HG03432 (cell line): ENCODE measurements at regions not wholly inside any gene's neighbourhood (a gene's known extent, or its start where the extent isn't known, plus 50 kb on each side); places are given as distances from the start of the nearest gene placed in this dataset.
"Not testable (repeated sequence)": the region's sequence is repeated elsewhere in the genome, so short reads cannot be mapped to it uniquely, and the experiment has no call there.

Experiments
- ATAC-seq: cut with Tn5 transposase; IDR thresholded peaks from one replicate; pipeline ENCODE4 v1.9.1; 2021; ENCODE audit warnings: mild to moderate bottlenecking, moderate library complexity; ENCODE audit not compliant: unreplicated experiment

DNA sequence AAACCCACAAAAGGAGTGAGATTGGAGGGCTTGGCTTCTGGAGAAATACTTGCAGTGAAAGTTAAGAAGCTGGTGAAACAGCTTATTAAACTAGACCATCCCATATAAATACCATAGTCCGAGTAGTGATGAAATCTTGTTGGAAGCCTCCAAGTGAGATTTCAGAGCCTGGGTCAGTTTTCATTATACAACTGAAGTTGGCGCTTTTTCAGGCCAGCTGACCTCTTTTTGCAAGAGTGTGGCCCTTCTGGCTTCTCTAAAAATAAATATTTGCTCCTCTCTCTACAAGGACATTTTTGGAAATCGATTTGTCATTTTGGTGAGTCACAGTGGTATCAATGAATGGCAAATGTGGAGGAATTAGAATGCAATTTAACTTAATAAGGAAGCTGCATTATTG is 51.2 kb upstream of the THRB start:
- ATAC-seq: no peak

DNA sequence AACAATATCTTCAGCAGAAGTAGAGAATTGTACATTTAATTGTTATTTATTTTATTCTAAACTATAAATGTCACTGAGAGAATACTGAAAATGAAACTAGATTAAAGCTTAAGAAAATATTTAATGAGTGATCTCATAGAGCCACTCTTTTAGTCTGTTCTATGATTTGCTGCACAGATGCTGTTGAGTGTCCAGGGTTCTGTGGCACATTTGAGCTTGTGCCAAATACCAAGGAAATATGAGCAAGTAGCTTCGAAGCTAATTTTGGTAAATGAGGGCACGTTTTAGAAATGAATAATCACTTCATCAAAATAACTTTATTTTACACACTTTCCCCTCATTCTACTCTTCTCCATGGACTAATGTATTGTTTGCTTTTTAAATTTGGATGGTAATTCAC is 53.6 kb upstream of the THRB start:
- no peak for ATAC-seq

DNA sequence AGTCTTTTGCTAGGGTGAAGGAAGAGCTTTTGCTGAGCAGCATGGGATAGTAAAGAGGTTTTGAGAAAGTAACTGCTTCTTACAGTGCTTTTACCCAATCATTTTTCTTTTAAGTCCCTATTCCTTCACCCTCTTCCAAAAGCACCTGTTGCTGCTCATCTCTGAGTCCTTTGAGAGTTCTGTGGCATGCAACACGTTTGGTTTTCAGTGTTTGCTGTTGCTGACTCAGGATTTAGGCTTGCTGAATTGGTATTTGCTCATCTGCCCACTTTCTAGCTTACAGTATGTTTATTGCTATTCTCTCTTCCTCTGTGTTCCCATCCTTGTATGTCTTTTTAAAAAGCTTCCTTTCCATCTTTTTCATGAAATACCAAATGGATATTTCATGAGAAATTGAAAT is 55.9 kb upstream of the THRB start:
- ATAC-seq: no peak

DNA sequence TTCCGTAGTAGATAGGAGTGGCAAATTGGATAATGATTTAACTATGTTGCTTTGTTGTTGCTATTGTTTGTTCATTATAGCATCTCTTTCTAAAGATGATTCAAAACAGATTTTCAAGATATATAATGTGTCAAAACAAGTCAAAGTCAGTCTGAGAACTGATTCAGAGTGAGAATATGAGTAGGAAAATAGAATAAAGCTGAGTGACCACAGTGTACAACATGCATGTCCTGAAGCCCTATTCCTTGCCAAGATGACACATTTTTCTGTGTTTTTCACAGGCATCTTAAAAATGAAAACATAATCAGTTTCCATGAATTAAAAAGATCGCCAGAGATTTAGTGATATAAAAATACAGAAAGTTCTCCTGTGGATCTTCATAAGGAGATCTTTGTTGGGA is 57.0 kb upstream of the THRB start:
- ATAC-seq: no peak

DNA sequence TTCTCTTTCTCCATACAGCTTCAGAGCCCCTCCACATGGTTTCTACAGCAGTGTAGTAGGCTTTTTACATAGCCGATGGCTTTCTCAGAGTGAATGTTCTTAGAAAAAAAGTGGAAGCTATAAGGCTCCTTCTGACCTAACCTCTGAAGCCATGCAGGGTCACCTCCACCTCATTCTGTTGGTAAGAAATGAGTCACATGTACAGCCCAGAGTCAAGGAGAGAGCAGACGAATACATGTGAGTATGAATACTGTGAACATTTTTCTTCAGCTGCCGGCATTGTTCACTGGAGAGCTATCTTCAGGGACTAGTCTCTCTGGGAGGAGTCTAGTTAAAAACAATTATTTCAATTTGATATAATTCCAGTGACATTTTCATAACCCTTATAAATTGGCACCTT is 68.2 kb upstream of the THRB start:
- peak; percentile 90 for ATAC-seq

DNA sequence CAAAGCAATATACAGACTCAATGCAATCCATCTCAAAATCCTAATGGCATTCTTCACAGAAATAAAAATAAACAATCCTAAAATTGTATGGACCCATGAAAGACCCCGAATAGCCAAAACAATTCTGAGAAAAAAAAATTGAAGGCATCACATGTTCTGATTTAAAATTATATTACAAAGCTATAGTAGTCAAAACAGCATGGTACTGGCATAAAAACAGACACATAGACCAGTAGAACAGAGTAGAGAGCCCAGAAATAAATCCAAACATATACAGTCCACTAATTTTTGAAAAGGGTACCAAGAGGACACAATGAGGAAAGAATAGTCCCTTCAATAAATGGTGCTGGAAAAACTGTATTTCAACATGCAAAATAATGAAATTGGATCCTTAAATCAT is 70.4 kb upstream of the THRB start:
- ATAC-seq: no peak

DNA sequence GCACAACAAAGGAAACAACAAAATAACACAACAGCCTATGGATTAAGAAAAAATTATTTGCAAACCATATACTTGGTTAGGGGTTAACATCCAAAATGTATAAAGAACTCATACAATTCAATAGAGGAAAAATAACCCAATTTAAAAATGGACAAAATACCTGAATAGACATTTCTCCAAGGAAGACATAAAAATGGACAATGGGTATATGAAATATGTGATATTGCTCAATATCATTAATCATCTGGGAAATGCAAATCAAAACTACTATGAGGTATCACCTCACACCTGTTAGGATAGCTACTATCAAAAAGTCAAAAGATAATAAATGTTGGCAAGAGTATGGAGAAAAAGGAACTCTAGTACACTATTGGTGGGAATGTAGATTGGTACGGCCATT is 71.0 kb upstream of the THRB start:
- no peak for ATAC-seq

DNA sequence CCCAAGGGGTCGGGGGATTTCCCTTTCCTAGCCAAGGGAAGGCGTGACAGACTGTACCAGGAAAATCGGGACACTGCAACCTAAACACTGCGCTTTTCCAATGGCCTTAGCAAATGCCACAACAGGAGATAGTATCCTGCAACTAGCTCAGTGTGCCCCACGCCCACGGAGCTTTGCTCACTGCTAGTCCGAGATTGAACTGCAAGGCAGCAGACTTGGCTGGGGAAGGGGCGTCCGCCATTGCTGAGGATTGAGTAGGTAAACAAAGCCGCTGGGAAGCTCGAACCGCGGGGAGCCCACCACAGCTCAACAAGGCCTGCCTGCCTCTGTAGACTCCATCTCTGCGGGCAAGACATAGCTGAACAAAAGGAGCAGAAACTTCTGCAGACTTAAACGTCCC is 72.3 kb upstream of the THRB start:
- ATAC-seq: no peak

DNA sequence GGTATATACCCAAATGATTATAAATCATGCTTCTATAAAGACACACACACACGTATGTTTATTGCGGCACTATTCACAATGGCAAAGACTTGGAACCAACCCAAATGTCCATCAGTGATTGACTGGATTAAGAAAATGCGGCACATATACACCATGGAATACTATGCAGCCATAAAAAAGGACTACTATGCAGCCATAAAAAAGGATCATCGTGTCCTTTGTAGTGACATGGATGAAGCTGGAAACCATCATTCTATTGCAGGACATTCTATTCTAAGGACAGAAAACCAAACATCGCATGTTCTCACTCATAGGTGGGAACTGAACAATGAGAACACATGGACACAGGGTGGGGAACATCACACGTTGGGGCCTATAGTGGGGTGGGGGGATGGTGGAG is 77.8 kb upstream of the THRB start:
- not testable (repeated sequence) for ATAC-seq

DNA sequence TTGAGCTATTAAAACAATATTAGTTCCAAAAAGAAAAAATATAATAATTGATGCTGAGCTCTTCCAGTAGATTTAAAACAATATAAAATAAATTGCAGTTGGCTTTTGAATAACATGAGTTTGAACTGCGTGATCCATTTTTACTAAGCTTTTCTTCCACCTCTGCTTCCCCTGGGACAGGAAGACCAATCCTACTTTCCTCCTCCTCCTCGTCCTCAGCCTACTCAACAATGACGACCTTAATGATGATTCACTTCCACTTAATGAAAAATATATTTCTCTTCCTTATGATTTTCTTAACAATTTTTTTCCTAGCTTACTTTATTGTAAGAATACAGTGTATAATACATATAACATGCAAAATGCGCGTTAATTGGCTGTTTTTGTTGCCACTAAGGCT is 78.9 kb upstream of the THRB start:
- ATAC-seq: no peak

DNA sequence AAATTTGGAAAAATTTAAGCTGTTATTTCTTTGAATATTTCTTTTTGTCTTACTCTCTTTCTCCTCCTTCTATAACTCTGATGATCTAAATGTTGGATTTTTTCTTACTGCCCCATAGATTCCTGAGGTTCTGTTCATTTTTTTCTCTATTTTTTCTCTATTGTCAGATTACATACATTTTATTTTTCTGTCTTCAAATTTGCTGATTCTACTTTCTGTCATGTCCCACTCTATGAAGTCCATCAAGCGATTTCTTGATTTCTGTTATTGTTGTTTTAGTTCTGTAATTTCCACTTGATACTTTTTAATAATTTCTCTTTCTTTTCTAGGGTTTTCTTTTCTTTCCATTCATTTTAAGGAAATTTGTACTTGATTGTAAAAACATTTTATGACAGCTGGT is 83.7 kb upstream of the THRB start:
- ATAC-seq: no peak

DNA sequence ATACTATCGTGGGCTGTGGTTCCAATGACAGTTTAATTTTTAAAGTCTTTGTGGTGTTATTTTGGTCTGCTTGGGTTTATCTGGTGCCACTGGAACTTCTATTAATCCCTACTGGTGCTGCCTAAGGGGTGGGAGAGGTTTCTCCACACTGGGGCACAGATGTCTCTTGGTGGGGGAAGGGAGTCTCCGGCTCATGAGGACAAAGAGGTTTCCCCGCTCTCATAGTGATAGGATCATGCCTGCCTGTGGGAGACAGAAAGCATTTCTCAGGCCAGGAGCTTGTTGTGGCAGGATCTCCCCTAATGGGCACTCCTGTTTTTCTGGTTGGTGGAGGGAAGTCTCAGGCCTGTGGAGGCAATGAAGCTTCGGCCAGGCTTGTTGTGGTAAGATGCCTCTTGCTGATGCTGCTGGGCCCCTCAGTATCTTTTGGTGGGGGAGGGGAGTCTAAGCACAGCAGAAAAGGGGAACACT is 84.3 kb upstream of the THRB start:
- ATAC-seq: no peak

DNA sequence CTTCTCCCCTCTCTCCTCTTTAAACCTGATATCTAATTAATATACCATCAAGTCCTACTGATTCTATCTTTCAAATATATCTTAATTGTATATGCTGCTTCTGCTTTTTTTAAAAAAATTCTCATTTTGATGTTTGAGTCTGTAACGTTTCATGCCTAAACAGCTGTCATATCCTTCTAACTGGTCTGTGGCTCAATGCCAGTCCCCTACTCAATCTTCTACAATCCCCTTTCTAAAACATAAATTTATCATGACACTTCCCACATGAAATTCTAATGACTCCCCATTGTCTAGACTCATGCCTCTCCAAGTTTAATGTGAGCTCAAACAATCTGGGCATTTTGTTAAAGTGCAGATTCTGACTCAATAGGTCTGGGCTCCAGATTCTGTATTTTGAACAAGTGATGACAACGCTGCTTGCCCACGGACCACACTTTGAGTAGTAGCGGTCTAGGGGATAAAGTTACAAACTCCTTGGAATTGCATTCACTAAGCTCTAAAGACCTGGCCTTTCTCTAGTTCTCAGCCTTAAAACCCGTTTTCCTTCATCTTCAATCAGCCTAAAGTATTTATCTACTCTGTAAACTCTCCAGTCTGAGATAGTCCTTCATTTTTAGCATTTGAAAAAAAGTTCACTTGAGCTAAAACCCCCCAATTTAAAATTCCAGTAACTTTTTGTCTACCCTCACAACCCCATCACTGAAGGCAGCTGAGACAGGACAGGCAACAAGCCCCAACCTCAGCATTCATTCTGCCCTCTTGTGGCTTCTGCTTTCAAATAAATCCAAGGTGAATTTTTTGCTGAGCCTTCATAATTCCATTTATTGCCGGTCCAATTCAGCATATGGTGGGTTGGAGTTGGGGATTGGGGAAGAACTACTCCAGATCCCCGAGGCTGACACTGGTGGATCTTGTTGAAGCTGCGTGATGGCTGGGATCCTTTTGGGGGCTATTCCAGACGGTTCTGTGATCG is 88.1 kb upstream of the THRB start:
- ATAC-seq: no peak

DNA sequence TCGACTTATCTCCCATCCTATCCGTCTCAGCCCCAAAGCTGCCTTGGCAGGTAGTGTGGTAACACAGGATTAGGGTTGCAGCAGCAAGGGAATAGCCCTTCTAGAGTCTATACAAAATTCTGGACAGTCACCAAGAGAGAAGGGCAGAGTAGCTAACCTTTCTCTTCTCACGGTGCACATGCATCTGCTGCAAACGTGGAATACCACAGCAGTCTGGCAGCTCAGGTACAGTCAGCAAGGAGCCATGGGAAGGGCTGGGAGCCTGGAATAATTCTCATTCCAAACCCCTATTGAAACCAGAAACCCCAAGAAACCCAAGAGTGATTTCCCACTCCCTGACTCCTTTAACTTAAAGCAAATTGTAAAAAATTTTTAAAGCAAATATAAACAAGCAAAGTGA is 92.3 kb upstream of the THRB start:
- ATAC-seq: no peak

DNA sequence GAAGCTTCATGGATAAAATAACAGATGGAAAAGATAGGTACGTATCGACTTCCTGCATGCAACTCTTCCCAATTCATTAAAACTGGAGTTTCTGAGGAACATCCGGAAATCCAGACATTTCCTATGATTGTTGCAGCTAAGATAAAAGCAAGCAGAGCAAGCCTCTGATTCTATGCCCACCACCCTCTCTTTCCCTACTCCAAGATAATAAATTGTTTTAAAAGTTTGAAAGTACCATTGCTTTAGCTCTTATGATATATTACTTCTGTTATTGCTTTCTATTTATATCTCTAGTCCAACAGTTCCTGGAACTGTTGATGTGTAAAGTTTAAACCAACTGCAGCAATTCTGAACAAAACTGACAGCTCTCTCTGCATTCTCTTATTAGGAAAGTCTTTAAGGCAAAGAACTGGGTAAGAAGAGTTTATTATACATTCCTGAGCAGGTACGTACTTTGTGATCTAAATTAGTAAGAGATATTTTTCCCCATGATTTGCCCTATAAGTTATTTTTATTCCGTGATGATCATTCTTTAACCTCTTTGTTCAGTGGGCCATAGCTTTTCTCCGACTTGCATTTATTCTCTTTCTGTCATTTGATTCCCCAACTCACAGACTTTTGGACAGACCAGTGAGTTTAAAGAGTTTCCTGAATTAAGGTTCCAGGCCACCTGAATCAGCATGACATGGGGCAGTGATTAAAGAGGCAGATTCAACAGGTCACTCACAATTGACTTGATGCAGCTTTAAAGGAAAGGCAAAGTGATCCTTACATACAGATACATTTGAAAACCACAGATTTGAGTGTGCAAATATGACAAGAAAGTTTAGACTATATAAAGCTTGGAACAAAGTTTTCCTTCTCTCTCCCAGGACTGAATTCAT is 94.2 kb upstream of the THRB start:
- ATAC-seq: no peak

DNA sequence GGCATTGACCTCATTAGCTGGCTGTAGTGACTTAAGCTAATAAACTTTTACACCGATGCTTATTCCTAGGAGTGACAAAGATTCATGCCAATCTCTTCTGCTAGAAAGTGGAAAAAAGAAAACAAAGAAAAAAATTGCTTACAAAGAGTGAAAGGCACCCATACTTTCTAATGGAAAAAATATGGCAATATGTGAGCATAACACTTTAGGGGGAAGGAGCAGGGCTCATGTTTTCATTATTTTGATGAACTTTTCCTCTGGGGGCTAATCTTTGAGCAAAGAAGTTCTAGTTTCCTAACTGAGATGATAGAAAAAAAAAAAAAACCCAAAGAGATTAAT is 94.8 kb upstream of the THRB start:
- ATAC-seq: no peak

DNA sequence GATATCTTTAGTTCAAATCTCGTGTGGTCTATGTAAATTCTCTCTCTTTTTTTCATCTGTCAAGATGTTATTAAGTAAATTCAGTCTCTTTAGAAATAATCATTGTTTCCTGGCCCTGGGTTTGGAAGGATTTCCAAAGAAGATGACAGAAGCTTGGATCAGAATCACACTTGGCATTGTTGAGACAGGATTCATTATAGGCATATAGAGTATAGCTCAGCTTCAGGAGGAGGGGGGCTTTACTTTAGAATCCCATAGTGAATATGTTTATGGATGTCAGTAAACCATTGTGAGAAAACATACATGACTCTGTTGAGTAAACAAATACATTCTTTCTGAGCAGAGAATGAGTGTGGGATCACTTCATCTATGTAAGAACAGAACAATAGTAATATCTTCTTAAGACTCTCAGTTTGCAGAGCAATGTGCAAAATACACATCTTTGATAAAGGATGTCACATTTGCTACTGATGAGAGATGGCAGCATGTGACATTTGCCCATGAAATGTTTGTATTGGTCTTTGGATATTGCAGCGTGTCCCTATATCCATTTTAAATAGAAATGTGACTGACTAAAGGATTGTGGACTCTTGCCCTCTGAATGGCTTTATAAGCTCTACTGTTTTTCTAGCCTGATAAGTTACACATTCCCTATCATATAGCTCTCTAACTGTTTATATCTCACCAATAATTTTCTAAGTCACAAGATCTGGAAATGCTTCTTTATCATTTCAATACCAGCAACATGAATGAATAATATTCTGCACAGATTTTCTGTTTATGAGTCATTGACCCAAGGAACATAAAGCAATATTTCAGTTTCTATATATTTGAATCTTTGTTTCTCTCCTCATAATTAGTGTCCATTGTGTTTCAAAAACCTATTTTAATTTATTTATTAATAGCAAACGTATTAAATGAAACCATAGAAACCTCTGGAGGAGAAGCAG is 95.6 kb upstream of the THRB start:
- ATAC-seq: no peak

DNA sequence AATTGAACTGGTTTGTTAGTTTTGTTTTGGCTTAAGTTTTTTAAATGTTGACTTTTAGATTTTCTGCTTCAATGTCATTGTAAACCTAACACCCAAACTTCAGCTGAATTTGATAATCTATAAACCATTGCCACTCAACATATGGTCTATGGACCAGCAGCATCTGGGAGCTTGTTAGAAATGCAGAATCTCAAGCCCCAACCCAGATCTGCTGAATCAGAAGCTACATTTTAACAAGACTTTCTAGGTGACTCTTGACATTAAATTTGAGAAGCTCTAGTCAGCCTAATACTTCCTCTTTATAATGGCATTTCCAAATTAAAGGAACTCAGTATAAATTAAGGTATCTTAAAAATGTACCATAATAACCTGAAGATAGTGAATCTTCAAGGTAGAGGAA is 96.5 kb upstream of the THRB start:
- ATAC-seq: no peak

DNA sequence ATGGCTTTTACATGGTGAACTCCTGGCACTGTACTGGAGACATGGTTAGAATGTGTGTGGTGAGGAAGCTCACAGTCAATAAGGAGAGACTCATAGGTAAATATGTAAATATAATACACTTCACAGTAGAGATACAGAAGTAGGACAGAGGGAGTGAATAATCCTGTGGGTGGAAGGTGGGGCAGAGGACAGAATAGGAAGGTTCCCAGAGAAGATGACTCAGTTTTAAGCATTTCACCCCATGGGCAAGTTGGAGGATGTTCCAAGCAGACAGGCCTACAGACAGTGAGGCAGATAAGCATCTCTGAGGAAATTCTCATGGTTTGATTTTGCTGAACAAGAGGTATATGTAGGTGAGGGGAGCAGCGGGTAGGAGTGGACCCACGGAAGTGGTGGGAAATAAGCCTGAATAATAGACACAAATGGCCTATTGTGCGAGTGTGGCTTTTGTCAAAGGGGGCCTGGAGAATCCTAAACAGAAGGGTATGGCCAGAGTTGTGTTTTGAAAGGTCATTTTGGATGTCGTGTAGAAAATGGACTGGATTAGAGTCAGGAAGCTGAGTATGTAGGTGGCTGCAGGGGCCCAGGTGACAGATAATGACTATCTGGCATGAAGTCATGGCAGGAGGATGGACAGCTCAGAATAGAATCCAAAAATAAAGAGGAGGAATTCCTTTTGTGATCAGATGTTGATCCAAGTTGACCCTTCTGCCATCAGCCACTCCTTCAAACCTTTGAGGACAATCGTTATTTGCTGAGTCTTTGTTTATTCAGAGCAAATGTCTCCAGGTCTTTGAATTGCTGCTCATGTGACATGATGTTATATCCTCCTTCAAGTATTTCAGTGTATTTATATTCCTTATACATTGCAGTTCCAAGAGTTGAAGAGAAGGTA is 97.3 kb upstream of the THRB start:
- ATAC-seq: no peak

DNA sequence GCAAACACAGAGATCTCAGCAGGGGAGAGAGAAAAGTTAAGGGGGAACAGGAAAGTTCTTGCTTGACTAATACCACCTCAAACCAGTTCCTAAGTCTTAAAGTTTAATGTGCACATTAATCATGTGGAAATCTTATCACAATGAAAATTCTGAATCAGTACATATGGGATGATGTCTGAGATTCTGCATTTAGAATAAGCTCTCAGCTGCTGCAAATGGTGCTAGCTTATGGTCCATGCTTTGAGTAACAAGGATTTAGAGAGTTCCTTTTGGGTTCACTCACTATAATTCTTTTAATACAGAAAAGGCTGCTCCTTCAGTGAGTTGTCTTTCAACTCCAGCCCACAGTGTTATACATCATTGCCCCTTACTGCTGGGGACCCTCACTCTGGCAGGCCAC is 99.5 kb upstream of the THRB start:
- no peak for ATAC-seq
